ENCODE measurements at regions not wholly inside any gene's neighbourhood (a gene's known extent, or its start where the extent isn't known, plus 50 kb on each side); places are given as distances from the start of the nearest gene placed in this dataset.

GRCh38 chr10:6650586-6650985 is 70.5 kb upstream of the PRKCQ start:
- TF ChIP-seq CTCF (IDR thresholded peaks at IDR 0.05 in 8 of 11, conservative IDR thresholded peaks at IDR 0.05 in 3 of 11) (no peak), POLR2A (IDR thresholded peaks at IDR 0.05) (no peak), POLR2AphosphoS5 (IDR thresholded peaks at IDR 0.05) (no peak)
